Muscle of leg (tissue), 3 donors: ENCODE measurements at regions not wholly inside any gene's neighbourhood (a gene's known extent, or its start where the extent isn't known, plus 50 kb on each side); places are given as distances from the start of the nearest gene placed in this dataset.

Experiments used
- DNase-seq: peaks from one replicate; pipeline ENCODE4 v3.0.0; 2013
- H3K27ac ChIP-seq: one replicate; pipeline ENCODE4 v1.5.1; 2013; ENCODE audit warnings: mild to moderate bottlenecking, low read length, control low read depth
- H3K27me3 ChIP-seq: one replicate; pipeline ENCODE4 v1.6.1; 2013; ENCODE audit warnings: low read length; ENCODE audit not compliant: control insufficient read depth, insufficient read depth
- H3K36me3 ChIP-seq: one replicate; pipeline ENCODE4 v1.6.1; 2013; ENCODE audit warnings: low read length; ENCODE audit not compliant: control insufficient read depth, insufficient read depth
- H3K4me1 ChIP-seq: one replicate; pipeline ENCODE4 v1.6.1; 2013; ENCODE audit warnings: low read length; ENCODE audit not compliant: control insufficient read depth, insufficient read depth
- H3K4me3 ChIP-seq: one replicate; pipeline ENCODE4 v1.5.1; 2013; ENCODE audit warnings: low read length, control low read depth
- H3K9me3 ChIP-seq: replicated peaks from 2 replicates; pipeline ENCODE4 v1.6.1; 2013; ENCODE audit warnings: low read depth, low read length; ENCODE audit not compliant: control insufficient read depth
- WGBS: methylation state at CpG from one replicate; pipeline ENCODE4 v1.1.5; 2013; ENCODE audit warnings: missing lambda C conversion rate; ENCODE audit not compliant: insufficient coverage; 5-methylcytosine and 5-hydroxymethylcytosine counted together

DNA sequence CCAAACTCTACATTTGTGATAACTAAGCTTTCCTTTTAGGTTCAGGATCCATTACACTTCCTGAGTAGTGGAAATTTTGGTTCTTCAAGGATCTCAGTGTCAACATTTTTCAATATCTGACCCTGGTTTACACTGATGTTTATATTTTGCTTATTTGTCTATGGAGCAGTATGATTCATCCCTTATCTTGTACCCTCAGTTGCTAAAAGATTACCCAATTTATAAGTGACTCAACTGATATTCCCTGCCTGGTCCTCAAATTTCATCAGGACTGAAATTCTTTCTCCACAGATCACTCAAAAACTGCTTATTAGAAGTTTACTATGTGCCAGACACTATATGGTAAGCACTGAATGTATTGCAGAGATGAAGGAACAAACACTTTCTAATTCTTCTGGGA lies 139.1 kb upstream of the CHRM3 start:
- H3K27me3 ChIP-seq: no peaks in the 10 kb centered on the region
- no peak for DNase-seq
- H3K4me1 ChIP-seq: no peaks in the 10 kb centered on the region
- H3K9me3 ChIP-seq: no peaks in the 10 kb centered on the region
- H3K36me3 ChIP-seq: no peaks in the 10 kb centered on the region
- H3K27ac ChIP-seq: no peak overlapping the region
- H3K4me3 ChIP-seq: no peak overlapping the region

DNA sequence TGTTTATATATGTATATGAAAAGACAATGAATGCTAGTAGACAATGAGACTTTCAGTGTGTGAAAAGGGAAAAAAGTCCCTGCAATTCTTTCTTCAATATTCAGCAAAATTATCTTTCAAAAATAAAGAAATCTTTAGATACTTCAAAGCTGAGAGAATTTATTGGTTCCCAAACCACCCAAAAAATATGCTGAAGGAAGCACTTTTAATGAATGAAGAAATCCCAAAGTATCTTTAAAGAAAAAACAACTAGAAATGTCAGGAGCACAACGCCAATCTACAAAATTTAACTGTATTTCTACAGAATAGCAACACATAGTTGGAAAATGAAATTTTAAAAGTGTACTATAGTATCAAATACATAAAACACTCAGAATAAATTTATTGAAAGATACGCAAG lies 142.3 kb upstream of the CHRM3 start:
- Histone ChIP-seq H3K36me3 (no peaks in the 10 kb centered on the region), H3K27ac (no peak overlapping the region), H3K4me1 (no peaks in the 10 kb centered on the region), H3K9me3 (no peaks in the 10 kb centered on the region), H3K4me3 (no peak overlapping the region), H3K27me3 (no peaks in the 10 kb centered on the region)
- no peak for DNase-seq
- no CpG with 5 or more reads among the region's 2 CpGs for WGBS

DNA sequence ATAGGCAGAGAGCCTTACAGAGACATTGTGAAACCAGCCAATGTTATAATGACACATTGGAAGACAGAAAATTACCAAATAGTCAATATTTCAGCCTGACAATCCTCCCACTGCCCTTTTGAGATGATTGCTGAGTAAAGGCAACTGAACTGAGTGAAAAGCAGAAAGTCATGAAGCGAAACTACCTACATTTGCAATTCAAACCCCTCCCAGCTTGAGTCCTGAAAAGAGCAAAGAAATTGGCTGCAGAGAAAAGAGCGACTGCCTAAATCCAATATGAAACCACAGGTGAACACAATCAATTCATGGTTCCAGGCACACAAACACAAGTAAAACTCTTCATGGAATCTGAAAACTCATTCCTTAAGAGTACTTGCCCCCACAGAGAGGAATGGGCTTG lies 143.4 kb upstream of the CHRM3 start:
- no peak for DNase-seq
- H3K27ac ChIP-seq: no peak overlapping the region
- no peaks in the 10 kb centered on the region for H3K4me1 ChIP-seq
- H3K9me3 ChIP-seq: no peaks in the 10 kb centered on the region
- no peaks in the 10 kb centered on the region for H3K27me3 ChIP-seq
- H3K36me3 ChIP-seq: no peaks in the 10 kb centered on the region
- 62% methylated on average over 2 of the region's 2 CpGs for WGBS
- H3K4me3 ChIP-seq: no peak overlapping the region

DNA sequence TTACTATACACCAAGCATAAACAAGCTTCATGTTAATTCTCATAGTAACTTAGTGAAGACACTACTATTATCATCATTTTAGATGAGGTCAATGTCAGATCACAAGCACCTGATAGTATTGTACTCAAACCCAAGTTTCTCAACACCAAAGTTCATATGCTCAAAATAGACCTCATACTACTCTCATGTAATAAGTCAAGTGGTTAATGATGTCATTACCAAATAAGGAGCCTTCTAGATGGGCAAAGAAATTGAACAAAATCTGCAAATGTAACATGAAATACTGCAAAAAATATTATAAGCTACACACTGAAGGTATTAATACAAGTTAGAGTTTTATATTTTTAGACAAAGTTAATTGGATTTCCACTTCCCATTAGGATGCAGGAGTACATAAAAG lies 144.0 kb upstream of the CHRM3 start:
- no peaks in the 10 kb centered on the region for H3K4me1 ChIP-seq
- no peak for DNase-seq
- H3K9me3 ChIP-seq: no peaks in the 10 kb centered on the region
- no peak overlapping the region for H3K27ac ChIP-seq
- H3K36me3 ChIP-seq: no peaks in the 10 kb centered on the region
- no peak overlapping the region for H3K4me3 ChIP-seq
- H3K27me3 ChIP-seq: no peaks in the 10 kb centered on the region

DNA sequence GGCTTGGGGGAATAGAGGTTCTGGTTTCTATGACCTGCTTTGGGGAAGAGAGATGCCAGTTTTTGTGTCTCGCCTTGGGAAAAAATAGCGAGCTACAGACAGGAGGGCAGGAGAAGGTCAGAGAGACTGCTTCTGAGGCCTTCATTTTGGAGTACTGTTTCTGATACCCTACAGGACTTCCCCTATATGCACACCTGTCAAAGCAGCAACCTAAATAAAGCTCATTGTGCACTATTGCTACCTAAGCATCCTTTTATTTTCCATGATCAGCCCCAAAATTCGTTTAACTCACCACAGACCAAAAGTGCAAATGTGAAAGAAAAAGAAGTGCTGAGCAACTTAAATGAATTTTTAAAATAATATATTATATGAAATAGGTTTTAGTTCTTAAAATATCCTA lies 145.6 kb upstream of the CHRM3 start:
- Histone ChIP-seq H3K27ac (no peak overlapping the region), H3K36me3 (no peaks in the 10 kb centered on the region), H3K9me3 (no peaks in the 10 kb centered on the region), H3K4me3 (no peak overlapping the region), H3K27me3 (no peaks in the 10 kb centered on the region), H3K4me1 (no peaks in the 10 kb centered on the region)
- no peak for DNase-seq
- no CpG with 5 or more reads among the region's 3 CpGs for WGBS

DNA sequence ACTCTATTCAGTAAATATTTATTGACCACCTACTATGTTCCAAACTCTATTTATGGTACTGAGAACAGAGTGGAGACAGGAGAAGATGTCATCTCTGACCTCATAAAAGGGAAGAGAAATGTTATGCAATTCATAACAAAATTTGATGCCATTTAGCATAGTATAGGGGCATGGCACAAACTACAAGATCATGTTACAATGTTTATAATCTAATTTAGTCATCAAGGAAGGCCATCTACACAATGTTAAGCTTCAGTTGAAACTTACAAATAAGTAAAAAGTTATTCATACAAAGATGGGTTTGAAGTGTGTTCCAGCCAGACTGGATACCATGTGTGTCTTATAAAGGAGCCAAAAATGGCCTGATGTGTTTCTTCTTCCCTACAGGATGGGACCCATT lies 146.8 kb upstream of the CHRM3 start:
- Histone ChIP-seq H3K9me3 (no peaks in the 10 kb centered on the region), H3K27ac (no peak overlapping the region), H3K4me1 (no peaks in the 10 kb centered on the region), H3K27me3 (no peaks in the 10 kb centered on the region), H3K4me3 (no peak overlapping the region), H3K36me3 (no peaks in the 10 kb centered on the region)
- DNase-seq: no peak

DNA sequence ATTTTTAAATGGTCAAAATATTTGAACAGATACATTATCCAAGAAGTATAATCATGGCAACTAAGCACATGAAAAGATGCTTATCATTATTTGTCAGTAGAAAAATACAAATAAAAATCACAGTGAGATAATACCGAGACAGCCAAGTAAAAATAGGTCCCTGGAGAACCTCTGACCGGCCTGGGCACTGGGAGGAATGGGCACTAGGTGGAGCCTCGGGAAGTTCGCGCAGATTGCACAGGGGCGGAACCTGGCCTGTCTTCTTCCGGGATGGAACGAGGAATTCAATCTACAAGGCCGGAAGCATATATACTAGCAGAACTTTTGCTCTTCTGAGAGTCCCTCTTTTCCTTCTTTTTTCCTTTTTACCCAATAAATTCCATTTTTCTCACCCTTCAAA lies 148.5 kb upstream of the CHRM3 start:
- Histone ChIP-seq H3K4me1 (no peaks in the 10 kb centered on the region), H3K4me3 (no peak overlapping the region), H3K9me3 (no peaks in the 10 kb centered on the region), H3K27ac (no peak overlapping the region), H3K27me3 (no peaks in the 10 kb centered on the region), H3K36me3 (no peaks in the 10 kb centered on the region)
- DNase-seq: no peak
- 79% methylated on average over 9 of the region's 9 CpGs for WGBS

DNA sequence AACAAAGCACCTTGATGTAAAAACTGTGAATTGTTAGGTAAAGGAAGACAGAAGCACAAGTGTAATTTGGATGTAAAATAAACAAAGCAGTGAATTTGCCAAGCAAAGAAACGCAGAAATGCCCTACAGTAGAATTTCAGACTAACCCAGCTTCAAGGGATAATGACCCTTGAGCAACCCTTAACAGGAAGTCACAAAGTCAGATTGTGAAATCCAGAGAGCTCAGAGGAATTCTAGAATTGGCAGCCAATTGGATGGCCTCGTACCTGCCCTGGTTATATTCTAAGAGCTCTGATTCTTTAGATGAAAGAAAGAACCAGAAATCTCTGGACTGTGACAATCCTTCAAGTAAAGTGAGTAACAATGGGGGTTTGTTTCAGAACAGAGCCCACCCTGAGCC lies 152.7 kb upstream of the CHRM3 start:
- Histone ChIP-seq H3K4me1 (no peaks in the 10 kb centered on the region), H3K36me3 (no peaks in the 10 kb centered on the region), H3K27ac (no peak overlapping the region), H3K27me3 (no peaks in the 10 kb centered on the region), H3K9me3 (no peaks in the 10 kb centered on the region), H3K4me3 (no peak overlapping the region)
- WGBS: 50% methylated on average over 1 of the region's 2 CpGs
- no peak for DNase-seq

DNA sequence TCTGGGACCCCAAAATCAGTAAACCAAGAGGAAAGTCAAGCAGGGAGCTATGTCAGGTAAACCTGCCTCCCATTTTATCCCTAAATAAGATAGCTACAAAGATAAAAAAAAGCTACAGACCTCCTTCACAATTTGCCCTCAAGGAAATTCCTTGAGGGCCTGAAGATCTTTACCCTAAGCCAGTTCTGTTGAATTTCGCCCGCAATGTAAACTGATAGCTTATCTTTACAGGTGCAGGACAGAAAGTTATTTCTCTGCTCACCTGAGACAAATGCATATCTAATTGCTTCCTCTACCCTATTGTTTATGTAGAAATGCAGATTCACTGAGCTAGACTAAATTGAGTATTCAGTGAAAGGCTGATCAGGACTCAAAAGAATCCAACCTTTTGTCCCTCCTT lies 153.4 kb upstream of the CHRM3 start:
- Histone ChIP-seq H3K27ac (no peak overlapping the region), H3K27me3 (no peaks in the 10 kb centered on the region), H3K36me3 (no peaks in the 10 kb centered on the region), H3K4me1 (no peaks in the 10 kb centered on the region), H3K4me3 (no peak overlapping the region), H3K9me3 (no peaks in the 10 kb centered on the region)
- no CpG with 5 or more reads among the region's 2 CpGs for WGBS
- no peak for DNase-seq

DNA sequence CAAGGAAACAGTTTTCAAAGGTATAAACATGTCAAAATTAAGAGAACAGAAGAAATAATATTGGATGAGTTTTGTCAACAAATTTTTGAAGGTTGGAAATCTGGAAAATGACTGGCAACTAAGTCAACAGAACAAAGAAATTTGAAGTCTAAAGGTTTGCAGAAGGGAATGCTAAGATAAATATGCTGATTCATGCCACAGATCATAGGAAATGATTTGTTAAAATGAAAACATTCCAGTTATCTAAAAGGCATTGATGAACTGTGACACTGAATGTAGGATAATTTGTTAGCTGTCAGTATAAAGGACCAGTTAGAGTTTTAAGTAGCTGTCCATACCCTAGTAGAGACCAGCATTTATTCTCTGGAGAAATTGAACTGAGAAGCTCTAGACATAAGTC lies 157.9 kb upstream of the CHRM3 start:
- no peak for DNase-seq
- H3K4me1 ChIP-seq: no peaks in the 10 kb centered on the region
- peaks cover 11% of the 10 kb centered on the region for H3K9me3 ChIP-seq
- no peak overlapping the region for H3K4me3 ChIP-seq
- no peak overlapping the region for H3K27ac ChIP-seq
- no peaks in the 10 kb centered on the region for H3K27me3 ChIP-seq
- no peaks in the 10 kb centered on the region for H3K36me3 ChIP-seq

DNA sequence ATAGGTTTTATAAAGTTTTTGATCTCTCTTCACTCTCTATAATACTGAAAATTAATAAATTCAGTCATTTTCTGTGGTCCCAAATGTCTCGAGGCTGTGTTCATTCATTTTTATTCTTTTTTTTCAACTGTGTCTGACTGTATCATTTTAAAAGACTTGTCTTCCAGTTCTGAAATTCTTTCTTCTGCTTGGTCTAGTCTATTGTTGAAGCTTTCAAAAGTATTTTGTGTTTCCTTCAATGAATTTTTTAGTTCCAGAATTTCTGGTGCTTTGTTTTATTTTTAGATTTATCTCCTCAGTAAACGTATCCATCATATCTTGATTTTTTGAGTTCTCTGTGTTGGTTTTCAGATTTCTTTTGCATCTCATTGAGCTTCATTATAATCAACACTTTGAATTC lies 161.0 kb upstream of the CHRM3 start:
- DNase-seq: no peak
- Histone ChIP-seq H3K4me1 (no peaks in the 10 kb centered on the region), H3K27me3 (no peaks in the 10 kb centered on the region), H3K27ac (no peak overlapping the region), H3K4me3 (no peak overlapping the region), H3K36me3 (no peaks in the 10 kb centered on the region), H3K9me3 (peaks cover 14% of the 10 kb centered on the region)
- no CpG with 5 or more reads among the region's 2 CpGs for WGBS
